ENCODE measurements at regions not wholly inside any gene's neighbourhood (a gene's known extent, or its start where the extent isn't known, plus 50 kb on each side); places are given as distances from the start of the nearest gene placed in this dataset.

- no peak for TF ChIP-seq CTCF (IDR thresholded peaks at IDR 0.05)
- no peak for TF ChIP-seq POLR2A (IDR thresholded peaks at IDR 0.05)
Observed at GRCh38 chr12:30025317-30025716, 241.6 kb upstream of the TMTC1 start.

Data from testis (tissue), 2 donors.